ENCODE measurements at regions not wholly inside any gene's neighbourhood (a gene's known extent, or its start where the extent isn't known, plus 50 kb on each side); places are given as distances from the start of the nearest gene placed in this dataset.
"Not testable (repeated sequence)": the region's sequence is repeated elsewhere in the genome, so short reads cannot be mapped to it uniquely, and the experiment has no call there.

DNA sequence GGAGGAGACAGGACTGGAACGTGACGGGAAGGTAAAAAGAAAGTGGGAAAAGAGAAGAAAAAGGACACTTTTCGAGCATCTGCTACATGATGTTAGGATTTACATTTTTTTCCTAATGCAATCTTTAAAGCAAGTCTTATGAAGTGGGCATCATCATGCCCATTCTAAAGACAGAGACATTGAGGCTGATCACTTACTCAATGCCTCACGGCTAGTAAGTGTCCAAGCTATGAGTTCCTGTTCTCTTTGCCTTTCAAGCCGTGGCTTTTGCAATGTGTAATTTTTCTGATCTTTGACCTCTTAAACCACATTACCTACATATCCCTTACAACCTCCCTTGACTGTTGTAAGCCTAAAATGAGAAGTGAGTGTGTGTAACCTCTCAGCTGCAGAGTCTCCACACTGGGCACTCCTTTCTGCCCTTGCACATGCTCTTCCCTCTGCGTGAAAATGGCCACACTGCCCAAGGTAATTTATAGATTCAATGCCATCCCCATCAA, 649.2 kb downstream of the RNF144A start:
- WGBS, 4 donors, result 87 to 92% (median 88%) methylated on average over 6 of the region's 6 CpGs
- intact Hi-C loops (cut with DNase I), result no loop called here
- H3K4me3 ChIP-seq, result no peak overlapping the region
- no peak for ATAC-seq
- H3K9me3 ChIP-seq, result no peaks in the 10 kb centered on the region
- no peaks in the 10 kb centered on the region for H3K4me1 ChIP-seq
- TF ChIP-seq, protein P1, sequence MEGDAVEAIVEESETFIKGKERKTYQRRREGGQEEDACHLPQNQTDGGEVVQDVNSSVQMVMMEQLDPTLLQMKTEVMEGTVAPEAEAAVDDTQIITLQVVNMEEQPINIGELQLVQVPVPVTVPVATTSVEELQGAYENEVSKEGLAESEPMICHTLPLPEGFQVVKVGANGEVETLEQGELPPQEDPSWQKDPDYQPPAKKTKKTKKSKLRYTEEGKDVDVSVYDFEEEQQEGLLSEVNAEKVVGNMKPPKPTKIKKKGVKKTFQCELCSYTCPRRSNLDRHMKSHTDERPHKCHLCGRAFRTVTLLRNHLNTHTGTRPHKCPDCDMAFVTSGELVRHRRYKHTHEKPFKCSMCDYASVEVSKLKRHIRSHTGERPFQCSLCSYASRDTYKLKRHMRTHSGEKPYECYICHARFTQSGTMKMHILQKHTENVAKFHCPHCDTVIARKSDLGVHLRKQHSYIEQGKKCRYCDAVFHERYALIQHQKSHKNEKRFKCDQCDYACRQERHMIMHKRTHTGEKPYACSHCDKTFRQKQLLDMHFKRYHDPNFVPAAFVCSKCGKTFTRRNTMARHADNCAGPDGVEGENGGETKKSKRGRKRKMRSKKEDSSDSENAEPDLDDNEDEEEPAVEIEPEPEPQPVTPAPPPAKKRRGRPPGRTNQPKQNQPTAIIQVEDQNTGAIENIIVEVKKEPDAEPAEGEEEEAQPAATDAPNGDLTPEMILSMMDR (IDR thresholded peaks at IDR 0.05), result no peak
- no peak for TF ChIP-seq POLR2A (IDR thresholded peaks at IDR 0.05)
- DNase-seq, result no peak
- H3K27ac ChIP-seq, result no peak overlapping the region
- no peaks in the 10 kb centered on the region for H3K36me3 ChIP-seq
- no peaks in the 10 kb centered on the region for H3K27me3 ChIP-seq

DNA sequence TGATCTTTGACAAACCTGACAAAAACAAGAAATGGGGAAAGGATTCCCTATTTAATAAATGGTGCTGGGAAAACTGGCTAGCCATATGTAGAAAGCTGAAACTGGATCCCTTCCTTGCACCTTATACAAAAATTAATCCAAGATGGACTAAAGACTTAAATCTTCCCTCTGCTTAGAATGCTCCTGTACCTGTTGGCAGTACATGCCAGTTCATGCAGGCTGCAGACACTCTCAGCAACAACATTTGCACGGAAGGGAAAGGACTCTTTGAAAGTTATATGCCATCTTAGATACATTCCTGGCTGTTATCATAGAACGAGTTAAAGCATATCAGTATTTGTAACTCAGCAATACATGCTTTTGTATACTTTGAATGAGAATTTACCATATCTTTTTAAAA, 649.9 kb downstream of the RNF144A start:
- H3K9me3 ChIP-seq; ATAC-seq; DNase-seq; H3K4me3 ChIP-seq; H3K27me3 ChIP-seq; H3K4me1 ChIP-seq; intact Hi-C loops (cut with DNase I); H3K36me3 ChIP-seq; H3K27ac ChIP-seq: not testable (repeated sequence)
- 32 to 49% (median 42%) methylated on average over 2 of the region's 2 CpGs for WGBS, 4 donors

DNA sequence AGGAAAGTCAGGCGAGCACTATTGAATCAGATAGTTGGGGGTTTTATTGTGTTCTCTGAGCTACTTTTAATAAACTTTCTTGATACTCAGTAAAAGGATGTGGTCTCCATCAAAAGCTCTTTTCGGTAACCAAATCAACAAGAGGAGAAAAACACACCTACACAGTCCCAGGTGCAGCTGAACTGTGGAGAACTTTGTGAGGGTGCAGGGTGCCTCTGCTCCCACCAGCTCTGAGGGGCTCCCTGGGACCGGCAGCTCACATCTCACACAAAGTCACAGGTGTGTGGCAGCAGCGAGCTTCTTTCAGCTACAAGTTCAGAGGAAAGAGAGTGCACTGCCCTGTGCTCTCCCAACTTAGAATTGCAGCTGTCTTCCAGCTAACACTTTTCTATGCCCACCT, 650.4 kb downstream of the RNF144A start:
- ATAC-seq (no peak), DNase-seq (no peak)
- intact Hi-C loops (cut with DNase I), result no loop called here
- Histone ChIP-seq H3K4me1 (no peaks in the 10 kb centered on the region), H3K4me3 (no peak overlapping the region), H3K36me3 (no peaks in the 10 kb centered on the region), H3K9me3 (no peaks in the 10 kb centered on the region), H3K27ac (no peak overlapping the region), H3K27me3 (no peaks in the 10 kb centered on the region)
- WGBS, 4 donors, result 45 to 65% (median 53%) methylated on average over 4 of the region's 4 CpGs
- TF ChIP-seq, protein P1 (IDR thresholded peaks at IDR 0.05), result no peak
- TF ChIP-seq POLR2A (IDR thresholded peaks at IDR 0.05), result no peak

DNA sequence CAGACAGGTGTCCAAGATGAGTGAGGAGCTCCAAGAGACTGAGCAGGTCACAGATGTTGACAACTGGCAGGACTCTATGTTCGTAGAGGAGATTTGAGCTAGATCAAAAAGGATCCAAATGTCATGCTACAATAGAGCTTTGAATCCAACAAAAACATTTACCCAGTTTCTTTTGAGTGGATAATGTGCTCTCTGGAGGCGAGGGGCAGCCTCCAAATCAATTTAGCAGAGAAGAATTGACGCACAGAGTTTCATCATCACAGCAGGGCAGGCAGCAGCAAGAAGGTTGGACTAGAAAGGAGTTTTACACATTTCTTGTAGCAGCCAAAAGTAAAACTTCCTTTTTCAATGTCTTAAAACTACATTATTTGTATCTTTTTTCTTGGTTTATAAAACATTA, 653.0 kb downstream of the RNF144A start:
- TF ChIP-seq POLR2A (IDR thresholded peaks at IDR 0.05), result no peak
- TF ChIP-seq, protein P1 (IDR thresholded peaks at IDR 0.05), result no peak
- 61 to 77% (median 69%) methylated on average over 3 of the region's 3 CpGs for WGBS, 4 donors
- H3K27ac ChIP-seq, result no peak overlapping the region
- no peaks in the 10 kb centered on the region for H3K36me3 ChIP-seq
- ATAC-seq, result no peak
- intact Hi-C loops (cut with DNase I), result no loop called here
- peaks cover 0 to 6% (median 0%) of the 10 kb centered on the region in 9 donors for H3K27me3 ChIP-seq
- DNase-seq, result no peak
- no peaks in the 10 kb centered on the region for H3K4me1 ChIP-seq
- H3K4me3 ChIP-seq, result no peak overlapping the region
- H3K9me3 ChIP-seq, result no peaks in the 10 kb centered on the region

DNA sequence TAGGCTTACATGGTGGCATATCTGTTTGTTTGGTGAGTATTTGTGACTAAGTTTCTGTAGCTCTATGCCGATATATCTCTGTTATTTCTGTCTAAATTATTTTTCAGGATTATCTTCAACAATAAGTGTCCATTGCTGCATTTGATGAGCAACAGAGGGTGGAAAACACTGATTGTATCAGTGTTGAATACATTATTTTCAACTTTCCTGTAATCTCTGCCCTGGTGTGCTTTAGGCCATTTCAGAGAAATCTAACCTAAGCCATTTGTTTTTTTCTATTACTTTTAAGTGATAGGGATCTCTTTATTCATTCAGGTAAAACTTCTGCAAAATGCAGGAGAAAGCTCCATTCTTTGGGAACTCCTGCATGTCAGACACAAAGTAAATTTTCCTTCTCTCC, 654.5 kb downstream of the RNF144A start:
- no peaks in the 10 kb centered on the region for H3K9me3 ChIP-seq
- H3K4me1 ChIP-seq, result no peaks in the 10 kb centered on the region
- 89 to 100% (median 95%) methylated on average over 1 of the region's 1 CpG for WGBS, 4 donors
- no peak for TF ChIP-seq POLR2A (IDR thresholded peaks at IDR 0.05)
- TF ChIP-seq, protein P1 (IDR thresholded peaks at IDR 0.05), result no peak
- no peak overlapping the region for H3K27ac ChIP-seq
- intact Hi-C loops (cut with DNase I), result no loop called here
- ATAC-seq, result no peak
- H3K36me3 ChIP-seq, result no peaks in the 10 kb centered on the region
- no peak overlapping the region for H3K4me3 ChIP-seq
- DNase-seq, result no peak
- peaks cover 0 to 6% (median 0%) of the 10 kb centered on the region in 9 donors for H3K27me3 ChIP-seq

Measured in heart left ventricle (tissue), 16 donors.